ENCODE measurements at regions not wholly inside any gene's neighbourhood (a gene's known extent, or its start where the extent isn't known, plus 50 kb on each side); places are given as distances from the start of the nearest gene placed in this dataset.

GRCh38 chr5:99724732-99725290, 796.0 kb upstream of the CHD1 start:
- H3K4me3 Mint-ChIP-seq, result no peak overlapping the region
- peaks cover 0 to 2% (median 0%) of the 10 kb centered on the region in 7 donors for H3K9me3 Mint-ChIP-seq
- ATAC-seq (ENCODE audit: low read depth in 2 of 2) (no peak), DNase-seq (no peak)
- H3K36me3 Mint-ChIP-seq, result no peaks in the 10 kb centered on the region
- H3K4me1 Mint-ChIP-seq, result no peaks in the 10 kb centered on the region
- H3K27me3 Mint-ChIP-seq, result no peaks in the 10 kb centered on the region
- no peak overlapping the region for H3K27ac Mint-ChIP-seq

GRCh38 chr5:99721506-99721905, 792.7 kb upstream of the CHD1 start:
- no peak overlapping the region for H3K27ac Mint-ChIP-seq
- H3K9me3 Mint-ChIP-seq, result peaks cover 0 to 2% (median 0%) of the 10 kb centered on the region in 7 donors
- no peaks in the 10 kb centered on the region for H3K27me3 Mint-ChIP-seq
- H3K4me3 Mint-ChIP-seq, result no peak overlapping the region
- ATAC-seq (ENCODE audit: low read depth in 2 of 2), result no peak
- H3K36me3 Mint-ChIP-seq, result no peaks in the 10 kb centered on the region
- DNase-seq, result no peak
- H3K4me1 Mint-ChIP-seq, result no peaks in the 10 kb centered on the region

GRCh38 chr5:99715921-99716320, 787.1 kb upstream of the CHD1 start:
- Mint-ChIP-seq H3K36me3 (no peaks in the 10 kb centered on the region), H3K9me3 (peaks cover 0 to 7% (median 4%) of the 10 kb centered on the region in 7 donors), H3K4me3 (no peak overlapping the region), H3K4me1 (no peaks in the 10 kb centered on the region), H3K27ac (no peak overlapping the region), H3K27me3 (no peaks in the 10 kb centered on the region)
- DNase-seq, result no peak
- ATAC-seq (ENCODE audit: low read depth in 2 of 2), result no peak

- Mint-ChIP-seq H3K4me1 (no peaks in the 10 kb centered on the region), H3K27me3 (no peaks in the 10 kb centered on the region), H3K9me3 (peaks cover 0 to 8% (median 3%) of the 10 kb centered on the region in 7 donors), H3K36me3 (no peaks in the 10 kb centered on the region), H3K27ac (no peak overlapping the region), H3K4me3 (no peak overlapping the region)
- DNase-seq, result no peak
- no peak for ATAC-seq (ENCODE audit: low read depth in 2 of 2)
Observed at GRCh38 chr5:99706160-99706559, 777.4 kb upstream of the CHD1 start.

- Mint-ChIP-seq H3K27ac (no peak overlapping the region), H3K36me3 (no peaks in the 10 kb centered on the region), H3K4me1 (no peaks in the 10 kb centered on the region), H3K27me3 (no peaks in the 10 kb centered on the region), H3K4me3 (no peak overlapping the region), H3K9me3 (peaks cover 0 to 6% (median 2%) of the 10 kb centered on the region in 7 donors)
- ATAC-seq (ENCODE audit: low read depth in 2 of 2) (no peak), DNase-seq (no peak)
Observed at GRCh38 chr5:99702565-99702964, 773.8 kb upstream of the CHD1 start.

- Mint-ChIP-seq H3K9me3 (peaks cover 0 to 7% (median 1%) of the 10 kb centered on the region in 7 donors), H3K36me3 (no peaks in the 10 kb centered on the region), H3K4me1 (no peaks in the 10 kb centered on the region), H3K27me3 (no peaks in the 10 kb centered on the region), H3K4me3 (no peak overlapping the region), H3K27ac (no peak overlapping the region)
- no peak for ATAC-seq (ENCODE audit: low read depth in 2 of 2)
- DNase-seq, result no peak
Observed at GRCh38 chr5:99694884-99695283, 766.1 kb upstream of the CHD1 start.

GRCh38 chr5:99686538-99686937, 757.7 kb upstream of the CHD1 start:
- peaks cover 0 to 2% (median 0%) of the 10 kb centered on the region in 7 donors for H3K9me3 Mint-ChIP-seq
- H3K4me3 Mint-ChIP-seq, result no peak overlapping the region
- ATAC-seq (ENCODE audit: low read depth in 2 of 2) (no peak), DNase-seq (no peak)
- H3K36me3 Mint-ChIP-seq, result no peaks in the 10 kb centered on the region
- H3K4me1 Mint-ChIP-seq, result no peaks in the 10 kb centered on the region
- H3K27ac Mint-ChIP-seq, result no peak overlapping the region
- no peaks in the 10 kb centered on the region for H3K27me3 Mint-ChIP-seq

GRCh38 chr5:99675974-99676373, 747.2 kb upstream of the CHD1 start:
- Mint-ChIP-seq H3K36me3 (no peaks in the 10 kb centered on the region), H3K27me3 (no peaks in the 10 kb centered on the region), H3K9me3 (peaks cover 0 to 2% (median 0%) of the 10 kb centered on the region in 7 donors), H3K27ac (no peak overlapping the region), H3K4me1 (no peaks in the 10 kb centered on the region), H3K4me3 (no peak overlapping the region)
- DNase-seq (no peak), ATAC-seq (ENCODE audit: low read depth in 2 of 2) (no peak)

GRCh38 chr5:99674101-99674500, 745.3 kb upstream of the CHD1 start:
- no peak overlapping the region for H3K4me3 Mint-ChIP-seq
- DNase-seq (no peak), ATAC-seq (ENCODE audit: low read depth in 2 of 2) (no peak)
- H3K36me3 Mint-ChIP-seq, result no peaks in the 10 kb centered on the region
- H3K27ac Mint-ChIP-seq, result no peak overlapping the region
- H3K4me1 Mint-ChIP-seq, result no peaks in the 10 kb centered on the region
- H3K27me3 Mint-ChIP-seq, result no peaks in the 10 kb centered on the region
- no peaks in the 10 kb centered on the region for H3K9me3 Mint-ChIP-seq

GRCh38 chr5:99664972-99665371, 736.2 kb upstream of the CHD1 start:
- Mint-ChIP-seq H3K9me3 (peaks cover 0 to 5% (median 0%) of the 10 kb centered on the region in 7 donors), H3K4me1 (no peaks in the 10 kb centered on the region), H3K27ac (no peak overlapping the region), H3K4me3 (no peak overlapping the region), H3K36me3 (no peaks in the 10 kb centered on the region), H3K27me3 (no peaks in the 10 kb centered on the region)
- no peak for DNase-seq
- no peak for ATAC-seq (ENCODE audit: low read depth in 2 of 2)

- peaks cover 0 to 4% (median 0%) of the 10 kb centered on the region in 7 donors for H3K9me3 Mint-ChIP-seq
- no peak for ATAC-seq (ENCODE audit: low read depth in 2 of 2)
- no peak overlapping the region for H3K4me3 Mint-ChIP-seq
Observed at GRCh38 chr5:99651298-99651697, 722.5 kb upstream of the CHD1 start.

GRCh38 chr5:99646011-99646647, 717.3 kb upstream of the CHD1 start:
- Mint-ChIP-seq H3K27ac (no peak overlapping the region), H3K36me3 (no peaks in the 10 kb centered on the region), H3K9me3 (peaks cover 0 to 2% (median 0%) of the 10 kb centered on the region in 7 donors), H3K27me3 (no peaks in the 10 kb centered on the region), H3K4me3 (no peak overlapping the region), H3K4me1 (no peaks in the 10 kb centered on the region)
- DNase-seq (no peak), ATAC-seq (ENCODE audit: low read depth in 2 of 2) (no peak)

More at GRCh38 chr5:99651298-99651697, 722.5 kb upstream of the CHD1 start:
- Mint-ChIP-seq H3K4me1 (no peaks in the 10 kb centered on the region), H3K36me3 (no peaks in the 10 kb centered on the region), H3K27ac (no peak overlapping the region), H3K27me3 (no peaks in the 10 kb centered on the region)
- no peak for DNase-seq

- no peaks in the 10 kb centered on the region for H3K36me3 Mint-ChIP-seq
- no peak overlapping the region for H3K4me3 Mint-ChIP-seq
- H3K27me3 Mint-ChIP-seq, result no peaks in the 10 kb centered on the region
- no peak overlapping the region for H3K27ac Mint-ChIP-seq
- H3K9me3 Mint-ChIP-seq, result peaks cover 0 to 2% (median 0%) of the 10 kb centered on the region in 7 donors
- no peaks in the 10 kb centered on the region for H3K4me1 Mint-ChIP-seq
- ATAC-seq (ENCODE audit: low read depth in 2 of 2) (no peak), DNase-seq (no peak)
Observed at GRCh38 chr5:99644822-99645221, 716.0 kb upstream of the CHD1 start.

GRCh38 chr5:99640646-99641045, 711.8 kb upstream of the CHD1 start:
- DNase-seq, result no peak
- Mint-ChIP-seq H3K4me1 (no peaks in the 10 kb centered on the region), H3K27ac (no peak overlapping the region), H3K4me3 (no peak overlapping the region), H3K27me3 (no peaks in the 10 kb centered on the region), H3K36me3 (no peaks in the 10 kb centered on the region), H3K9me3 (peaks cover 0 to 2% (median 0%) of the 10 kb centered on the region in 7 donors)
- ATAC-seq (ENCODE audit: low read depth in 2 of 2), result no peak

All from naive B cell (primary cell).